PC-3 (cell line): ENCODE measurements at regions not wholly inside any gene's neighbourhood (a gene's known extent, or its start where the extent isn't known, plus 50 kb on each side); places are given as distances from the start of the nearest gene placed in this dataset.

ENCODE experiments used
- CTCF ChIP-seq: fragments of 300-600 bp; sonication (generic); conservative IDR thresholded peaks from 2 replicates; pipeline ENCODE4 v1.5.1; 2017; ENCODE audit warnings: antibody characterized with exemption, low read depth, mild to moderate bottlenecking, low read length
- EZH2phosphoT487 ChIP-seq: fragments of 300-600 bp; sonication (generic); IDR thresholded peaks from 2 replicates; pipeline ENCODE4 v1.6.1; 2018; ENCODE audit warnings: mild to moderate bottlenecking, antibody characterized with exemption, low read length, borderline replicate concordance

GRCh38 chr1:190685676-190686075, 208.0 kb upstream of the BRINP3 start:
- TF ChIP-seq EZH2phosphoT487 (no peak), CTCF (no peak)
